Endothelial cell of umbilical vein (primary cell): ENCODE measurements at regions not wholly inside any gene's neighbourhood (a gene's known extent, or its start where the extent isn't known, plus 50 kb on each side); places are given as distances from the start of the nearest gene placed in this dataset.

ENCODE experiments used
- BruUV-seq: library from RNA; stranded (reverse); fragments of 400-500 nt; replicated peaks from 2 replicates; lab custom pipeline; 2021; lab: Mats Ljungman, UMichigan
- CTCF ChIA-PET: fragments of 300-600, 350-600 bp; sonication (Branson Sonifier 250); formaldehyde crosslinking; loops from one replicate; lab custom pipeline; 2021; ENCODE audit warnings: antibody characterized with exemption, inconsistent platforms; lab: Charles Lee
- POLR2A ChIA-PET: fragments of 300-600, 350-600 bp; sonication (Branson Sonifier 250); formaldehyde crosslinking; loops from one replicate; lab custom pipeline; 2021; ENCODE audit warnings: antibody characterized with exemption, inconsistent platforms; lab: Charles Lee
- DNase-seq: peaks from one replicate; pipeline ENCODE4 v3.0.0-alpha.2; 2011; ENCODE audit warnings: low read depth, low spot score
- FAIRE-seq: peaks from 2 replicates; lab custom pipeline; 2011; peaks lifted over from hg19 to GRCh38; lab: Jason Lieb, UNC
- H2AFZ ChIP-seq: 2 replicates; pipeline ENCODE4 v1.6.0; 2012; ENCODE audit warnings: low read depth, low read length, control low read depth, inconsistent platforms
- H3K27ac ChIP-seq: 2 replicates; pipeline ENCODE4 v1.5.1; 2011; ENCODE audit warnings: low read depth, mild to moderate bottlenecking, control low read depth, low read length, moderate library complexity; ENCODE audit not compliant: insufficient read depth
- H3K27me3 ChIP-seq, 2 experiments: 2 replicates each; pipeline versions ENCODE4 v1.6.0 to v1.6.1; 2011; ENCODE audit warnings: low read length in 2 of 2, mixed read lengths in 1 of 2; ENCODE audit not compliant: control insufficient read depth in 2 of 2, insufficient read depth in 2 of 2
- H3K36me3 ChIP-seq, 2 experiments: 2 replicates in 1 of 2; 3 replicates in 1 of 2; pipeline ENCODE4 v1.5.1; 2011; ENCODE audit warnings: low read length in 2 of 2, mild to moderate bottlenecking in 1 of 2, moderate library complexity in 1 of 2; ENCODE audit not compliant: control insufficient read depth in 2 of 2, insufficient read depth in 2 of 2; ENCODE audit errors: extremely low read depth in 1 of 2
- H3K4me1 ChIP-seq: 3 replicates; pipeline ENCODE4 v1.5.1; 2011; ENCODE audit warnings: mild to moderate bottlenecking, low read length; ENCODE audit not compliant: control insufficient read depth, insufficient read depth; ENCODE audit errors: extremely low read depth
- H3K4me2 ChIP-seq: 2 replicates; pipeline ENCODE4 v1.6.1; 2011; ENCODE audit warnings: low read length, control low read depth, mixed read lengths; ENCODE audit not compliant: insufficient read depth
- H3K4me3 ChIP-seq, 3 experiments: fragments of 200-600 bp in 1 of 3; sonication (generic), shearing (Covaris generic) in 1 of 3; replicated peaks in 1 of 3; 2 replicates each; pipeline ENCODE4 v1.5.1; 2011 to 2016; ENCODE audit warnings: control low read depth in 3 of 3, low read length in 3 of 3, mild to moderate bottlenecking in 2 of 3, inconsistent platforms in 1 of 3, low read depth in 1 of 3, moderate library complexity in 1 of 3; ENCODE audit not compliant: insufficient read depth in 1 of 3
- H3K79me2 ChIP-seq: 2 replicates; pipeline ENCODE4 v1.6.0; 2012; ENCODE audit warnings: low read length, inconsistent platforms; ENCODE audit not compliant: control insufficient read depth, insufficient read depth
- H3K9ac ChIP-seq: replicated peaks from 2 replicates; pipeline ENCODE3; 2011; ENCODE audit warnings: low read length, control low read depth; ENCODE audit not compliant: insufficient read depth; ENCODE audit errors: extremely low read depth
- H3K9me1 ChIP-seq: replicated peaks from 3 replicates; pipeline ENCODE4 v1.6.0; 2011; ENCODE audit warnings: mild to moderate bottlenecking, low read length; ENCODE audit not compliant: control insufficient read depth, insufficient read depth; ENCODE audit errors: extremely low read depth
- H3K9me3 ChIP-seq: replicated peaks from 2 replicates; pipeline ENCODE4 v1.5.1; 2012; ENCODE audit warnings: low read length, inconsistent platforms; ENCODE audit not compliant: control insufficient read depth, insufficient read depth
- H4K20me1 ChIP-seq: replicated peaks from 2 replicates; pipeline ENCODE3; 2011; ENCODE audit warnings: mild to moderate bottlenecking, low read length; ENCODE audit not compliant: control insufficient read depth, insufficient read depth; ENCODE audit errors: extremely low read depth
- EZH2 ChIP-seq: IDR thresholded peaks from 2 replicates; pipeline ENCODE4 v1.6.1; 2012; ENCODE audit warnings: borderline replicate concordance, low read depth, mild to moderate bottlenecking, moderate library complexity, low read length, inconsistent platforms; ENCODE audit not compliant: severe bottlenecking
- FOS ChIP-seq: IDR thresholded peaks from 2 replicates; pipeline ENCODE4 v1.6.1; 2011; ENCODE audit warnings: mild to moderate bottlenecking, low read length, moderate library complexity, borderline replicate concordance; ENCODE audit not compliant: insufficient read depth
- GATA2 ChIP-seq: IDR thresholded peaks from 2 replicates; pipeline ENCODE4 v1.7.0; 2011; ENCODE audit warnings: low read depth, mild to moderate bottlenecking, moderate library complexity, mixed read lengths, low read length; ENCODE audit not compliant: insufficient read length, insufficient read depth
- JUN ChIP-seq: IDR thresholded peaks from 2 replicates; pipeline ENCODE4 v1.6.1; 2011; ENCODE audit warnings: borderline replicate concordance, low read depth; ENCODE audit not compliant: insufficient read length, insufficient read depth
- MYC ChIP-seq: IDR thresholded peaks from one replicate; pipeline ENCODE4 v1.6.1; 2011; ENCODE audit warnings: mild to moderate bottlenecking, low read depth, low read length
- POLR2A ChIP-seq: IDR thresholded peaks from 2 replicates; pipeline ENCODE4 v1.6.1; 2012; ENCODE audit warnings: low read depth, mild to moderate bottlenecking, control low read depth, low read length
- POLR2AphosphoS5 ChIP-seq: IDR thresholded peaks from 2 replicates; pipeline ENCODE4 v1.6.1; 2012; ENCODE audit warnings: low read depth, mild to moderate bottlenecking, control low read depth, low read length, moderate library complexity; ENCODE audit not compliant: insufficient read depth
- dilution Hi-C: fragments of 300-500 bp; cut with MboI; formaldehyde crosslinking; loops from one replicate; pipeline ENCODE4 v1.15.0; 2019; ENCODE audit warnings: low sequenced_read_pairs; ENCODE audit not compliant: extremely low pct_ligation_motif_present
- intact Hi-C: fragments of 100-400 bp; cut with micrococcal nuclease; formaldehyde crosslinking; loops from one replicate; pipeline ENCODE4 v1.10.0; 2022
- TF ChIP-seq, protein P1 (sequence below): IDR thresholded peaks from 2 replicates; pipeline ENCODE4 v1.6.1; 2011; ENCODE audit not compliant: insufficient read depth, insufficient read length
- TF ChIP-seq, protein P2 (sequence below), 2 donors: IDR thresholded peaks; 1 replicate in 1 of 2; 2 replicates in 1 of 2; pipeline ENCODE4 v1.5.1; 2011; ENCODE audit warnings: low read length in 2 of 2, mild to moderate bottlenecking in 2 of 2, moderate library complexity in 2 of 2, control low read depth in 1 of 2, inconsistent platforms in 1 of 2, low read depth in 1 of 2; ENCODE audit not compliant: insufficient read depth in 1 of 2; ENCODE audit errors: extremely low read depth in 1 of 2

DNA sequence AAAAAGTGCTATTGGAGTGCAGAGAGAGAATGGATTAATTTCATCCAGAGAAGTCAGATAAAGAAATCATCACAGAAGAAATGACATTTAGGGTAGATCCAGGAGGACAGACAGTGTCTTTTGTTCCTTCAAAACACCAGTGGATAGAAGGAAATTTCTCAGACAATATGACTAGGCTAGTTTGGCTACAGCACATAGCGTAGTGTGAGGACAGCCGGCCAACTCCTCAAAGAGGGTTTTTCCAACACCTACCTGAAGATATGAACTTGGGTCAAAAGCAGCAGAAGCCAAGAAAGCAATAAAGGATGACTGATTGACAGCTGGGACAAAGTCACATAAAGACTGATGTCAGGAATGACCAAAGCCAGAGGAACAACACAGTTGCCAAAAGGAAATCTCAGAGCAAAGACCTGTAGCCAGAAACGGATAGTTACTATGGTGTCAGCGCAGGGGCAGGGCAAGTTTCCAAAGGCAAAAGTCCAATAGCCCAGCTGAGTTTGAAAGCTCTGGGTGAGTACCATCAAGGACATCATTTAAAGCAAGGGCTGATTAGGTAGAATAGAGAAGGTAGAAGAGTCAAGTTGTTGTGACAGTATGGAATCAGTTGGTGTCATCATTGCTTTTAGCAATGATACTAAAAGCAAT lies 58.7 kb upstream of the PDE3A start:
- ChIA-PET POLR2A (no interaction called here), CTCF (no interaction called here)
- intact Hi-C loops (no loop called here), dilution Hi-C loops (no loop called here)
- H3K9me3 ChIP-seq = no peaks in the 10 kb centered on the region
- no peaks in the 10 kb centered on the region for H3K9me1 ChIP-seq
- H4K20me1 ChIP-seq = no peaks in the 10 kb centered on the region
- no peaks in the 10 kb centered on the region for H3K36me3 ChIP-seq
- H3K27ac ChIP-seq = no peak overlapping the region
- TF ChIP-seq POLR2A (no peak), MYC (no peak), FOS (no peak), JUN (no peak), POLR2AphosphoS5 (no peak), GATA2 (no peak), EZH2 (no peak)
- TF ChIP-seq, protein P1, sequence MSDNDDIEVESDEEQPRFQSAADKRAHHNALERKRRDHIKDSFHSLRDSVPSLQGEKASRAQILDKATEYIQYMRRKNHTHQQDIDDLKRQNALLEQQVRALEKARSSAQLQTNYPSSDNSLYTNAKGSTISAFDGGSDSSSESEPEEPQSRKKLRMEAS = no peak
- TF ChIP-seq, protein P2, sequence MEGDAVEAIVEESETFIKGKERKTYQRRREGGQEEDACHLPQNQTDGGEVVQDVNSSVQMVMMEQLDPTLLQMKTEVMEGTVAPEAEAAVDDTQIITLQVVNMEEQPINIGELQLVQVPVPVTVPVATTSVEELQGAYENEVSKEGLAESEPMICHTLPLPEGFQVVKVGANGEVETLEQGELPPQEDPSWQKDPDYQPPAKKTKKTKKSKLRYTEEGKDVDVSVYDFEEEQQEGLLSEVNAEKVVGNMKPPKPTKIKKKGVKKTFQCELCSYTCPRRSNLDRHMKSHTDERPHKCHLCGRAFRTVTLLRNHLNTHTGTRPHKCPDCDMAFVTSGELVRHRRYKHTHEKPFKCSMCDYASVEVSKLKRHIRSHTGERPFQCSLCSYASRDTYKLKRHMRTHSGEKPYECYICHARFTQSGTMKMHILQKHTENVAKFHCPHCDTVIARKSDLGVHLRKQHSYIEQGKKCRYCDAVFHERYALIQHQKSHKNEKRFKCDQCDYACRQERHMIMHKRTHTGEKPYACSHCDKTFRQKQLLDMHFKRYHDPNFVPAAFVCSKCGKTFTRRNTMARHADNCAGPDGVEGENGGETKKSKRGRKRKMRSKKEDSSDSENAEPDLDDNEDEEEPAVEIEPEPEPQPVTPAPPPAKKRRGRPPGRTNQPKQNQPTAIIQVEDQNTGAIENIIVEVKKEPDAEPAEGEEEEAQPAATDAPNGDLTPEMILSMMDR (IDR thresholded peaks at IDR 0.05; ENCODE audit: extremely low read depth in 1 of 2, insufficient read depth in 1 of 2, low read depth in 1 of 2, low read length in 2 of 2) = no peak
- H3K4me2 ChIP-seq = no peak overlapping the region
- FAIRE-seq (no peak), DNase-seq (no peak)
- H3K4me1 ChIP-seq = no peaks in the 10 kb centered on the region
- H3K79me2 ChIP-seq = no peaks in the 10 kb centered on the region
- H3K4me3 ChIP-seq = no peak overlapping the region
- no peaks in the 10 kb centered on the region for H3K27me3 ChIP-seq
- H3K9ac ChIP-seq = no peak overlapping the region
- no TSS peak for BruUV-seq
- H2AFZ ChIP-seq = no peak overlapping the region
